Fibroblast of skin of left quadriceps (primary cell): ENCODE measurements at regions not wholly inside any gene's neighbourhood (a gene's known extent, or its start where the extent isn't known, plus 50 kb on each side); places are given as distances from the start of the nearest gene placed in this dataset.

Experiments
- DNase-seq, 2 experiments: peaks; one replicate each; pipeline ENCODE4 v3.0.0-alpha.2; 2013; ENCODE audit warnings: low read depth in 2 of 2

DNA sequence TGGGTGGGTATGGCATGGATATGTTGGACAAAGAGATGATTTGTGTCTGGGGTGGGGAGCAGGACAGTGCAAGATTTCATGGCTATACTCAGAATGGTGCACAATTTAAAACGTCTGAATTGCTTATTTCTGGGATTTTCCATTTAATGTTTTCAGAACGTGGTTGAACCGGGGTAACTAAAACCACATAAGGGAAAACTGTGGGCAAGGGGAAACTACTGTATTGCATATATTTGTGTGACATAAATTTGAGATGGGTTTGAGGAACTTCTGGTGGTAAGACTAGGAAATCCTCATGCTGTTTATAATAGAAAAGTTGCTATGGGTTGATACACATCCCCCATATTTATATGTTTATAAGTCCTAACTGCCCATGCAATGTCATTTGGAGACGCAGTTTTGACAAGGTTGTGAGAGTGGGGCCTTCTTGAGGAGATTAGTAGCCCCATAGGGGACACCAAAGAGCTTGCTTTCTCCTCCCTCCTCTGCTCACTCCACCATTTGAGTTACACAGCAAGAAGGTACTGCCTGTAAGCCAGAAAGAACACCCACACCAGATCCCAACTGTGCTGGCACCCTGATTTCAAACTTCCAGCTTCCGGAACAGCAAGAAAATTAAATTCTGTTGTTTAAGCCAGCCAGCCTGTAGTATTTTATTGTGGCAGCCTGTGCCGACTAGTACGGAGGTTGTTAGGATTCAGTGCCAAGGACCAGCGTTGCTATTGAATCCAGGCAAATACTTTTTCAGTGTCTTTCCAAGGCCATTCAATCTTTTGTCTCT lies 2118.9 kb downstream of the MAT2B start:
- DNase-seq = no peak

DNA sequence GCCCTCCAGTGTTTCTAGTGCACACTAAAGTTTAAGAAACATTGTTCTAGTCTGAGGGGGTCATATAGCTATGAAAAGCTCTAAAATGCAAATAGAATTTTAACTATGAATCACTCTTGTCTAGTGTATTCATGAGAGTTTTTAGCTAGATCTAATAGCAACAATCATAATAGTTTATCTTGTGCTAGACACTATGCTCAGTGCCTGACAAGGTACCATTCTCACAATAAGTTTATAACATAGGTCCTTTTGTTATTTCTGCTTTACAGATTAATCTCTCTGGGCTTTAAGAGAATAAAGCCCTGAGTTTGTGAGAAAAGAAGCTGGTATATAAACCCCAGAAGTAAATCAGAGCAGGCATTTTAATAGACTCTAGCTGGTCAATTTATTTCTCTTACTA lies 2120.7 kb downstream of the MAT2B start:
- no peak for DNase-seq

DNA sequence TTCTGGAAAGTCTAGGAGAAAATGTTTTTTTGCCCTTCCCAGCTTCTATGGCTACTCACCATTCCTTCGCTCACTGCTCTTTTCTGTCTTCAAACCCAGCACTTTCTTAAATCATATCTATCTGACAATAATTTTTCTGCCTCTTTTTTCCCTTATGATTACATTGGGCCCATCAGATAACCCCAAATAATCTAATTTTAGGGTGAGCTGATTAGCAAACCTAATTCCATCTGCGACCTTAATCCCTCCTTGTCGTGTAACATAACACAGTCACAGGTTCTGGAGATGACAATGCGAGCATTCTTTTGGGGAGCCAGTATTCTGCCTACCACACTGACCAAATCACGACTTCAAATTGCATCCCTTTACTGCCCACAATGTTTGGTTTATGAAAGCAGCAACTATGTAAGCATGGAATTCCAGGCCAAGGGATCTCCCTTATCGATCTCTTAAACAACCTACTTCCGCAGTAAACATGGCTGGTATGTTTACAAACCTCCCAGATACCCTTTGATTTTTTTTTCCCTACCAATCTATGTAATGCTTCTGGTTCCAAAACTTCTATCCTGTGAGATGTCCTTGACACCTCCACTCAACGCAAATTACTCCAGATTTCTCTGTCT lies 2122.2 kb downstream of the MAT2B start:
- DNase-seq = no peak

DNA sequence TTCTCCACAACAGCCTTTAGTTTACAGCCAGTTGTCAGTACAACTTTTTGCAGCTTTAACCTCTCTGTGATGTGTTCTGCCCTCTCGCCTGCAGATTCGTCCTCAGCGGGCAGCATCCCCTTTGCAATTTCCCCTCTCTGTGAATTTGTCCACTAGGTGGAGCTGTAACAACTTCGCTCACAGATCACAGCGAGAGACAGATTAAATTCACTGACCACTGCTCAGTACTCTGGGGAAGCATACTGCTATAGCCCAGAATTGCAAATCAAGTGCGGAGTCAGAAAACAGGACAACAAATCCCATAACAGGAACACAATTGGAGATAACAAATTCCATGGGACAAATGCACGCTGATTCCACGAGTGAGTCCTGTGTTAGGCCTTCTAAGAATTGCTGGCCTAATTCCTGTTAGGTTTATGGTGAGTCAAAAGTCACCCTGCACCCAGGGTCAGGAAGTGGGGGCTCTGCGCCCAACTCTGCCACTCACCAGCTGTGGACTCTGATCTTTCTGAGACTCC lies 2124.9 kb downstream of the MAT2B start:
- peak; percentile 29 to 32 for DNase-seq

DNA sequence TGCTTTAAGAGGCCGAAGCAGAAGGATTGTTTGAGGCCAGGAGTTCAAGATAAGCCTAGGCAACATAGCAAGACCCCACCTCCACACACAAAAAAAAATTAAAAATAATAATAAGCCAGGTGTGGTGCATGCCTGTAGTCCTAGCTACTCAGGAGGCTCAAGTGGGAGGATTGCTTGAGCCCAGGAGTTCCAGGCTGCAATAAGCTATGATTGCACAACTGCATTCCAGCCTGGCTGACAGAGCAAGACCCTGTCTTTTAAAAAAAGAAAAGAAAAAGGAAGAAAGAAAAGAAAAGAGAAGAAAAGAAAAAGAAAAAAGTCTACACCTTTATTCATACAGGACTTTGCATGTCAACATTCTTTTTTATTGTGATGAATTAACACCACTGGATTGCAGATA lies 2125.8 kb downstream of the MAT2B start:
- DNase-seq = no peak

DNA sequence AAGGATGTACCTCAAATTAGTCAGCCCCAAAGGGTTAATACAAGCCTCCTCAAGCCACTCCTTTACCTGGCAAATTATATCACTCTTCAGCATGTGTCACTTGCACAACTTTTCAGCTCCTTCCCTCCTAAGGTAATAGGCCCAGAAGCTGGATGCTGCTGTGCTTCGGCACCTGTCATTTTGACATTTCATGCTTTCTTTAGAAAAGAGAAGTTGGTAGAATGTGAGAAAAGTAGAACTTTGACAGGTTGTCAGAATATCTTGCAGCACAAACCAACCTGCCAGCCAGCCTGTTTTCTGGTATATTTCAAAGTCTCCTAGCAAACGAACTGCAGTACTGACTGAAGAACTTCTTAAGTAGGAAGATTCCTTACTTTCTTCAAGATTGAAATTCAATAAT lies 2136.9 kb downstream of the MAT2B start:
- DNase-seq = no peak

DNA sequence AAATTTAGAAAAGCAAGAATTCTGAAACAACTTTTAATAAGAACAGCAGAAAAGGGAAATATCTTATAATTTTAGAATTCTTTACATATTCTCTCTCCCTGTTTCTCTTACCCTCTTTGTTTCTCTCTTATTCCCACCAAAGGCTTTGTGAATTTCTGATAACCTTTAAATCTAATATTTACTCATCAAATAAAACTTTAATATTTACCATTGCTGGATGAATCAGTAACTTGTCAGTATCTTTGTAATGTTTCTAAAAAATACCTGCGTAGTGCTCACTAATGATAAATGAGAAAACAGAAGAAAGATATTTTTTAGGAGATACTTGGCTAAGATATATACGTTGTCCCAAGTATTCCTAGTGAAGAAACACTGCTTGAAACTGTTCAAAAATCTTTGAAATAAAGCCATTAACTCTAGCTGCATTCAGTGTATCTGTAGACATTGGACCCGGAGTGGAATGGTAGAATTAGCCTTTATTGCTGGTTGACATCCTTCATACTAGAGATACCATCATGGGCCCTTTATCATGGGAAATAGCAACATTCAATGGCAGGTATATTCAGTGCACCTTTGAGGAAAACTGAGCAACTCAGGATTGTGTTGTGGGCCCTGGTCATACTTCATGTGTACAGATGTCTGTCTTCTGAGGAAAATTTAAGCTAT lies 2160.4 kb downstream of the MAT2B start:
- no peak for DNase-seq

DNA sequence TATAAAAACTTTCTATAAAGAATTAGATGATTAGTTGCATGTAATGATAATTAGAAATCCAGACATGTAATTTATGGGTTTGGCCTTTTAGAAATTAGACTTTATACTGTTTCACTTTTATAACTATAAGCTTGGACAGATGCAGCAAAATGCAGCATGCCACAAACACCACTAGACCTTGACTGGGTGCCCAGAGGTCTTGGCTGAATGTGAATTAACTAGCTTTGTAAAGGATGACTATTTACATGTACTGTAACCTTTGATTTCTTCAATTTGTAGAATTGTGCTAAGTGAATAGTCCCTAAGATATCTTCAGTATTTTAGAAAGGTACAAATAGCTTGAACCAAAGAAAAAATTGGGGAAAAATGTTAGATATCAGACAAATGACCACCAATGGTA lies 2168.1 kb downstream of the MAT2B start:
- DNase-seq = no peak

DNA sequence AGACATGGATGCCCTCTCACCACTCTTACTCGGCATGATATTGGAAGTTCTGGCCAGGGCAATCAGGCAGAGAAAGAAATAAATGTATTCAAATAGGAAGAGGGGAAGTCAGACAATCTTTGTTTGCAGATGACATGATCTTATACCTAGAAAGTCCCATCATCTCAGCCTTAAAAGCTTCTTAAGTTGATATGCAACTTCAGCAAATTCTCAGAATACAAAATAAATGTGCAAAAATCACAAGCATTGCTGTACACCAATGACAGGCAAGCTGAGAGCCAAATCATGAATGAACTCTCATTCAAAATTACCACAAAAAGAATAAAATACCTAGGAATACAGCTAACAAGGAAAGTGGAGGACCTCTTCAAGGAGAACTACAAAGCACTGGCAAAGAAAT lies 2190.4 kb downstream of the MAT2B start:
- no peak for DNase-seq

DNA sequence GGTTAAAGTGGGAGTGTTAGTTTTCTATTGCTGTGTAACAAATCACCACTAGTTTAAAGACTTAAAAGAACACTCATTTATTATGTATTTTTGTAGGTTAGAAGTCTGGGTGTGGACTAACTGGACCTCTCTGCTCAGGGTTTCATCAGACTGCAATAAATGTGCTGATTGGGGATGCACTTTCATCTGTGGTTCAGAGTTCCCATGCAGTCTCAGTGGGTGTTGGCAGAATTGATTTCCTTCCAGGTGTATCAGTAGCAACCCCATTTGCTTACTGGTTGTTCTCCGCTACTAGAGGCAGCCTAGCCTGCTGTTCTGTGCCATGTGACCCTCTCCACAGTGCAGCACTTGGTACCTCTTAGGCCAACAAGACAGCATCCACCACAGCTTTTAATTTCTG lies 2200.5 kb downstream of the MAT2B start:
- DNase-seq = no peak

DNA sequence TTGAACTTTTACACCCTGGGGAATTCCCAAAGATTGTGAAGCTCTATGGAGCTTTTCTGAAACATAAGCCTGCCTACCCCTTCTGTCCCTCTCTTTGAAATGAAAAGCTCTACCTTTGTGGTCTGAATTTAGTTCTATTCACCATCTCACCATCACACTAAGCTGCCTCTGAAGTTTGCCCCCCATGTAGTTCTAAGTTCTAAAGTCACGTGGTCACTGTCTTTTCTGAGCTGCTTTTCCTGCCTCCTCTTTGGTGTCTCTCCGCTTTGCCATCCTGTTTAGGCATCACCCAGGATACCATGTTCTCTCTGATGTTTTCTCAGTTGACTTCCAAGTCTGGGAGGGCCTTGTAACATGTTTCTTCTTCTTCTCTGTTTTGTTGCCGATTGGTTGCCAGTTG lies 2206.6 kb downstream of the MAT2B start:
- DNase-seq = no peak

DNA sequence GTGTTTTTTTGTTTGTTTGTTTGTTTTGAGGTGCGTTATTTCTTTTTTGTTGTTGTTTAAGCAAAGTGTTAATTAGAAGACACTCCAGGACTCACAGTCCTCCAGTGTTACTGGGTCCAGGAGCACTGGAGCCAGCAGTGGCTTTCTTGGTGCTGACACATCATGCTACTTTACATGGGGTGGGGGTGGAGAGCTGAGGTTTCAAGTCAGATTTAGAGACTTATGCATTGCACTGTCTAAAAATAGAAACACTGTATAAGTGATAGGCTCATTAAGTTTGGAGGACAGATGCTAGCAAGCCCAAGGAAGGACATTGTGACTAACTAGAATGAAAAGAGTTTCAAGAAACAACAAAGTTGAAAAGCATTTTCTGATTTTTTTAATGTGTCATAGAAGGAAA lies 2209.2 kb downstream of the MAT2B start:
- no peak for DNase-seq

DNA sequence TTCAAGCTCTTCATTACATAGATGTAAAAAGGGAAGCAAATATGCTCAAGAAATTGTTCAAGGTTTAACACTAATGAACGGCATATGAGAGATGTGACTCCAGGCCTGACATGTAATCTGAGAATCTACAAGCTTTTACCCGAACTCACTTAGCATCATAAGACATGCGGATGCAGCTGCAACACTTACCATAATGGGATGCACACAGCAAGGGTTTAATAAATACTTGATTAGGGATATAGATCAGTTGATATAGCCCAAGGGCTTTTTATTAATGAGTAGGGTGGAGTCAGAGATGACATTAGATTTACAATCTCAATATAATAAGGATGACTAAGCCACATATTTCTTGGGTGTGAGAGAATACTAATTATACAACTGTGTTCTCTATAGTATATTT lies 2215.5 kb downstream of the MAT2B start:
- no peak for DNase-seq

DNA sequence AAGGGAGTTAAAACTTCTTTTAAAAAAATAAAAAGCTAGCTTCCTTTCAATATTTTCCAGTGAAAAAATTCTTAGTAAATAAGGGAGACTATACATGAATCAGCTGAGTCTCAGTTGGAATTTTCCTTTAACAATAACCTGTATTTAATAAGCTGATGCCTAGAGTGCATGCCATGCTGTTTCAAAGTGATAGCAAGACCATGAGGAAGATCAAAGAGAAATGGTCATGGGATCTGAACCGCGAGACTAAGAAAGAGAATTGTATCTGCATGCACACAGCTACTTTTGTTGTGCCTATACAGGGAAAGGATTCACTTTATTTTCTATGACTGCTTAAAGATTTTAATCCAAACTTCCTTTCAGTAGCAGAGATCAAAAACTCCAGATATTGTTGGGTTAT lies 2217.0 kb downstream of the MAT2B start:
- DNase-seq = no peak

DNA sequence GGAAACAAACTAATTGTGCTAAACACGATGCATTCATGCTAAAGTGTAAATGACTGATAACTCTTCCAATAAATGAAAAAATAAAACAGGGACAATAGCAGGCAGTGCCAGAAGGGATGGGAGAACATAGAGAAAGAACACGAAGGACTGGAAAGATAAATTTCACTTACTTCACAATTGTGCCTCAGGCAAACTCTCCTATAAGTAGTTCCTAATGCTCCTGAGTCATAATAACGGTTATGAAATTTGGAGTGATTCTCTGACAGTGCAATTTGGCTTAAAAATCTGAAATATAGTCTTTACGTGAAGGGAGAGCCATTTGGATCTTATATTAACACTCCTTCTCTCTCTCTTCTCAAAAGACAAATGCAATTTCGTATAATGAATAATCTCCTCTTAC lies 2218.5 kb downstream of the MAT2B start:
- DNase-seq = no peak

DNA sequence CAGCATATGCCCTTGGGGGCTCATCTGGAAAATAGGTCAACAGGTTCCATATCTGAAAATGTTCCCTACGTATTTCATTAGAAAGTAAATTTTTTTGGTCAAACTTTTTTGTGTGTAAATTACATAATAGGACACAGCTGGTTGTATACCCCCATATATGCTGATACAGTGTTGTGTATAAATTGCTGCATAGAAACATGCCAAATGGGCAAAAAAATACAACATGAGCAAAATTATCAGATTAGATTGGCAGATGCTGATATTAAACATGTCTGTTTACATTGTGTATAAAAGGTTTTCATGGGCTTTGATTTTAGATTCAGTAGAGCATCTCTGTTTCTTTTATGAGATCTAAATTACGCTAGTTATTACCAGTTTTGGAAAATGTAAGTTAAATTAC lies 2223.0 kb downstream of the MAT2B start:
- DNase-seq = no peak

DNA sequence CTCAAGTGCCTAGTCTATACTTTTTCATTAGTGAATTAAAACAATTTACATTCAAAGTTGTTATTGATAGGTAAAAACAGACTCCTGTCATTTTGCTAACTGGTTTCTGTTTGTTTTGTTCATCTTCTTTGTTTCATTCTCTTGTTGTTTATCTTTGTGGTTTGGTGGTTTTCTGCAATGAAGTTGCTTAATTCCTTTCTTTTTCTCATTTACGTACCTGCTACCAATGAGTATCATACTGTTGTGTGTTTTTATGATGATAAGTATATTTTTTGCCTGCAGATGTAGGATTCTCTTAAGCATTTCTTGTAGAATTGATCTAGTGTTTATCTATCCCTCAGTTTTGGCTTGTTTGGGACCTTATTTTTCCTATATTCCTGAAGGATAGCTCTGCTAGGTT lies 2230.0 kb downstream of the MAT2B start:
- no peak for DNase-seq

DNA sequence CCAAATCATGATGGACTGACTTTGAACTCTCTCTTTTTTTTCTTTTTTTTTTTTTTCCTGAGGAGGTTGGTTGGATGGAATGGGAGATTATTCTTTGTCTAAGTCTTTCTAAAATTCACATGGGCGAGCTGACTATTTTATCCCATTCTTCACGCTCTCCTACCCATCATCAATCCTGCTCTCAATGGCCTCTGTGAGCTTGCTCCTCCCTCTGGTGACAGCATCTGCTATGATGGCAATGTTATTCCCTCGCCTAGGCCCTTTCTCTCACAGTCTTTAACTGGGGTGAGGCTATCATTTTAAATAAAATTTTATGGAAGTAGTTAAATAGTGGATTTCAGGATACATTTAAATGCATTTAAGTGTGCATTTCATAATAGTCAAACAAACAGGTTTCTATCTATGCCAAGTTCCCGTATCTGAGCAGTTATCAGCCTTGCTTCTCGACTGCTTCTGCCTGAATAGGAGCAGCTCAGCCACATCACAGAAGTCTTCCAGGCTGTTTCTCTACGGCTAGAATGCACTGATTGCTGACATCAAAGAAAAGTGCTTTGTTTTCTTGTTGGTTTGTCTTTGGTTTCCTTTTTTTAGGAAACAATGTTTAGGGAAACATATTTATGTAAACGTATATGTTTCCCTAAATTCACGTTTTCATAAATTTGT lies 2233.8 kb downstream of the MAT2B start:
- DNase-seq = no peak

DNA sequence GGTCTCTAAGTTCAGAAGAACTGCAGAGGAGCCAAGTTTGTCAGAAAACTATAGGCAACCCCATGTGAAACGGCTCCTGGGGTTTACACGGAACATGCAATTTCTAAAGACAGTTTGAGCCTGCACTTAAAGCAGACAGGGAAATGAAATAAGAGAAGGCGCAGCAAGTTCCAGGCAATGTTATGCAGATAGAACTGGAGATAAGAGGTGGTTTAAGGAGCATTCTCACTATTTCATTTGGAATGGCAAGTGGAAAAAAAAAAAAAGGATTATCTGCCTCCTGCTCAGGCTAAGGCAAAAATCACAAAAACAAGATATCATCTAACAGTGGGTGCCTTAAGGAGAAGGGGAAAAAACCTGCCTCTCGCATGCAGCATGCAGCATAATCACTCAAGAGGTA lies 2252.4 kb downstream of the MAT2B start:
- no peak for DNase-seq

DNA sequence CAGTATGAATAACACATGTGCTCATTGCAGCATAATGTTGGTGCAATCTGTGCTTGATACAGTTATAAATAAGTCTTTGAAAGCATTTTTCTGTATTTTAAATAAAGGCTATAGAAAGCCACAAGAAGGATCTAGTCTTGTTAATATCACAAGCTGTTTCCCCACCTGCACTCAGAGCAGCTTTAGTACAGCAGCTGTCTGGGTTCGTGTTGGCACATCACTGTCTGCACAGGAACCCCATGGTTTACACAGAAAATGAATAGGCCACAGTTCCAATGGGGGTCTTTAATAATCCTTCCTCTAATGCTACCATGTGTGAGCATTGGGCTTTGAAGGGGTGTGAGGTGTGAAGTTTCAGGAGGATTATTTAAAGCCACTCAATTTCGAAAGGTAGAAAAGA lies 2269.7 kb downstream of the MAT2B start:
- no peak for DNase-seq

DNA sequence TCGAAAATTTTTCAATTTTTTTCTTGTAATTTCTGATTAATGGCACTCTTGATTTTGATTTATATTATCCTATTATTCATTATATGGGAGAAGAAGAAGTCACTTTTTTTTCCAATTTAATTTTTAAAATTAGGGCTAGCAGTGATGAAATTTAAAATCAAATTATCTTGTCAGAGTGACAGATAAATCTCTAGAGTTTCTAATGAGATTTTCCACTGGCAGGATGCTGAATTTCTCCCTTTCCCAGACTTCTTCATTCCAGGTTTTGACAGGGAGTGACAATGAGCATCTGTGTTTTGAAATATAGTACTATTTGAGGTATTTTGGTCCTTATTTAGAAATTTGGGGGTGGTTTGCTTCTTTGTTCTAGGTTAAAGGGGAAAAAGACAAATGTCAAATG lies 2274.1 kb downstream of the MAT2B start:
- no peak for DNase-seq

DNA sequence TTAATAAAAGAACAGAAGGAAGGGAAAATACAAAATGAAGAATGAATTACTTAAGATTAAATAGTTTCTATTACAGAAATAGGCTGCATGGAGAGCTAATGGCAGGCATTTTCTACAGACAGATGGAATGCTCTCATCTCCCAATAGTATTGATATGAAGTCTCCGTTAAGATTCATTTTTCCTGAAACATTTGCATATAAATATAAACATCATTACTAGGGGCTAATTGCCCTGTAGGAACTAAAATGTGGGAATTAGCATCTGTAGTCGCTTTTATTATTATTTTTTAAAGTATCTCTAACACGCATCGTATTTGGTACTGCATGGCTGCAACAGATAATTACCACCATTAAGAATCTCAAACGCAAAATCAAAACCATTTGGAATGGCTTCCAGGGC lies 2275.5 kb downstream of the MAT2B start:
- no peak for DNase-seq

DNA sequence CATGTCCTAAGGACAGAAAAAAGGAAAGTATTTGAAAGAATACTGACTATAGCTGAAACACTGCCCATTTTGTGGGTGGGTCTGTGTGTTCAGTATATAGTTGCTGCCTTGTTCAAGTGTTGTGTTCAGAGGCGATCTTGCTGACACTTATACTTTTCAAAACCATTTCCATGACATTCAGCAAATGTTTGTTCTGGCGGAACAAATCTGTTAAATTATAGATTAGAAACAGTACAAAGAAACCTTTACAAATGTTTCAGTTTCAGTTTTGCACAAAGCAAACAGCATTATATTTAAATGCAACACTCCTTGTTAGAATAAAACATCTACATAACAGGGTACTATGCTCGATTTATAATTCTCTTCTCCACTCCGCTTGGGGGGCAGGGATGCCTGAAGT lies 2276.3 kb downstream of the MAT2B start:
- no peak for DNase-seq
